NCI-H2196 (cell line): ENCODE measurements at regions not wholly inside any gene's neighbourhood (a gene's known extent, or its start where the extent isn't known, plus 50 kb on each side); places are given as distances from the start of the nearest gene placed in this dataset.
"Not testable (repeated sequence)": the region's sequence is repeated elsewhere in the genome, so short reads cannot be mapped to it uniquely, and the experiment has no call there.

Source experiments
- DNase-seq: peaks from one replicate; lab custom pipeline; 2025; ENCODE audit not compliant: unreplicated experiment; lab: John Stamatoyannopoulos, UW

GRCh38 chrX:40943093-40943641 lies 142.1 kb upstream of the USP9X start:
- DNase-seq = no peak

GRCh38 chrX:40945361-40945713 lies 139.9 kb upstream of the USP9X start:
- DNase-seq = peak; percentile 7

- no peak for DNase-seq
These were observed 138.0 kb upstream of the USP9X start for GRCh38 chrX:40947276-40947675.

GRCh38 chrX:40949071-40949470 lies 136.2 kb upstream of the USP9X start:
- DNase-seq = no peak

GRCh38 chrX:40950546-40950945 lies 134.7 kb upstream of the USP9X start:
- no peak for DNase-seq

GRCh38 chrX:40951407-40951806 lies 133.8 kb upstream of the USP9X start:
- not testable (repeated sequence) for DNase-seq

- DNase-seq = no peak
These were observed 132.4 kb upstream of the USP9X start for GRCh38 chrX:40952855-40953254.

- DNase-seq = no peak
These were observed 131.9 kb upstream of the USP9X start for GRCh38 chrX:40953369-40953768.

- no peak for DNase-seq
These were observed 125.2 kb upstream of the USP9X start for GRCh38 chrX:40960041-40960440.

GRCh38 chrX:40962793-40963407 lies 122.3 kb upstream of the USP9X start:
- no peak for DNase-seq

- DNase-seq = no peak
These were observed 121.2 kb upstream of the USP9X start for GRCh38 chrX:40964008-40964407.

GRCh38 chrX:40964633-40965586 lies 120.3 kb upstream of the USP9X start:
- DNase-seq = no peak

- no peak for DNase-seq
These were observed 118.9 kb upstream of the USP9X start for GRCh38 chrX:40966213-40966820.

- no peak for DNase-seq
These were observed 117.1 kb upstream of the USP9X start for GRCh38 chrX:40968180-40968579.

GRCh38 chrX:40971736-40972135 lies 113.5 kb upstream of the USP9X start:
- DNase-seq = no peak

GRCh38 chrX:40973619-40974018 lies 111.6 kb upstream of the USP9X start:
- no peak for DNase-seq

- no peak for DNase-seq
These were observed 109.3 kb upstream of the USP9X start for GRCh38 chrX:40975951-40976350.

- DNase-seq = no peak
These were observed 108.3 kb upstream of the USP9X start for GRCh38 chrX:40976981-40977380.

GRCh38 chrX:40984962-40985361 lies 100.3 kb upstream of the USP9X start:
- no peak for DNase-seq

GRCh38 chrX:40987413-40987812 lies 97.8 kb upstream of the USP9X start:
- no peak for DNase-seq

GRCh38 chrX:40988100-40988499 lies 97.1 kb upstream of the USP9X start:
- no peak for DNase-seq

- not testable (repeated sequence) for DNase-seq
These were observed 91.8 kb upstream of the USP9X start for GRCh38 chrX:40993395-40993794.
